ENCODE measurements at regions not wholly inside any gene's neighbourhood (a gene's known extent, or its start where the extent isn't known, plus 50 kb on each side); places are given as distances from the start of the nearest gene placed in this dataset.

GRCh38 chr3:87090631-87091030, 99.7 kb upstream of the VGLL3 start:
- DNase-seq, result no peak
- H3K36me3 Mint-ChIP-seq, result no peaks in the 10 kb centered on the region
- no peak overlapping the region for H3K4me3 Mint-ChIP-seq
- no peak overlapping the region for H3K27ac Mint-ChIP-seq
- POLR2A ChIA-PET, result no interaction called here
- H3K27me3 Mint-ChIP-seq, result peaks cover 6% of the 10 kb centered on the region
- peaks cover 7% of the 10 kb centered on the region for H3K4me1 Mint-ChIP-seq (ENCODE audit: low read depth)
- intact Hi-C loops (cut with micrococcal nuclease), result no loop called here
- CTCF ChIA-PET, result no interaction called here
- no peaks in the 10 kb centered on the region for H3K9me3 Mint-ChIP-seq

GRCh38 chr3:87088993-87089841, 98.3 kb upstream of the VGLL3 start:
- Mint-ChIP-seq H3K27me3 (peaks cover 6% of the 10 kb centered on the region), H3K4me3 (peak overlapping the region; percentile 59), H3K36me3 (no peaks in the 10 kb centered on the region), H3K9me3 (no peaks in the 10 kb centered on the region), H3K27ac (no peak overlapping the region), H3K4me1 (ENCODE audit: low read depth) (peaks cover 10% of the 10 kb centered on the region)
- CTCF ChIA-PET, result interaction anchor here (0.6 kb wide), 1 partner anchor 16 kb away, joined by 3 read pairs; no protein-coding TSS in a partner anchor
- intact Hi-C loops (cut with micrococcal nuclease), result no loop called here
- POLR2A ChIA-PET, result no interaction called here
- peak; percentile 20 for DNase-seq

- Mint-ChIP-seq H3K4me1 (ENCODE audit: low read depth) (peaks cover 10% of the 10 kb centered on the region), H3K4me3 (peak overlapping the region; percentile 59), H3K27ac (no peak overlapping the region), H3K36me3 (no peaks in the 10 kb centered on the region), H3K27me3 (peaks cover 6% of the 10 kb centered on the region), H3K9me3 (no peaks in the 10 kb centered on the region)
- intact Hi-C loops (cut with micrococcal nuclease), result no loop called here
- DNase-seq, result no peak
- ChIA-PET POLR2A (no interaction called here), CTCF (no interaction called here)
Measured at GRCh38 chr3:87088430-87088992, 97.6 kb upstream of the VGLL3 start.

- no peak for DNase-seq
- H3K9me3 Mint-ChIP-seq, result no peaks in the 10 kb centered on the region
- no peak overlapping the region for H3K27ac Mint-ChIP-seq
- H3K4me1 Mint-ChIP-seq (ENCODE audit: low read depth), result peaks cover 9% of the 10 kb centered on the region
- peaks cover 4% of the 10 kb centered on the region for H3K27me3 Mint-ChIP-seq
- H3K4me3 Mint-ChIP-seq, result no peak overlapping the region
- CTCF ChIA-PET, result no interaction called here
- POLR2A ChIA-PET, result no interaction called here
- H3K36me3 Mint-ChIP-seq, result no peaks in the 10 kb centered on the region
- intact Hi-C loops (cut with micrococcal nuclease), result no loop called here
Measured at GRCh38 chr3:87084868-87085267, 93.9 kb upstream of the VGLL3 start.

- CTCF ChIA-PET, result interaction anchor here (0.6 kb wide), 1 partner anchor 28 kb away, joined by 3 read pairs; no protein-coding TSS in a partner anchor
- Mint-ChIP-seq H3K36me3 (no peaks in the 10 kb centered on the region), H3K9me3 (no peaks in the 10 kb centered on the region), H3K4me1 (ENCODE audit: low read depth) (peaks cover 3% of the 10 kb centered on the region), H3K27me3 (no peaks in the 10 kb centered on the region), H3K4me3 (no peak overlapping the region), H3K27ac (no peak overlapping the region)
- no peak for DNase-seq
- intact Hi-C loops (cut with micrococcal nuclease), result loop anchor here (2.0 kb wide), 1 partner anchor 112 kb away; no protein-coding TSS in a partner anchor
- POLR2A ChIA-PET, result no interaction called here
Measured at GRCh38 chr3:87082796-87083440, 92.0 kb upstream of the VGLL3 start.

- CTCF ChIA-PET, result no interaction called here
- H3K27ac Mint-ChIP-seq, result no peak overlapping the region
- intact Hi-C loops (cut with micrococcal nuclease), result no loop called here
- H3K9me3 Mint-ChIP-seq, result no peaks in the 10 kb centered on the region
- H3K36me3 Mint-ChIP-seq, result no peaks in the 10 kb centered on the region
- no peaks in the 10 kb centered on the region for H3K4me1 Mint-ChIP-seq (ENCODE audit: low read depth)
- POLR2A ChIA-PET, result no interaction called here
- no peak for DNase-seq
- H3K27me3 Mint-ChIP-seq, result peaks cover 1% of the 10 kb centered on the region
- H3K4me3 Mint-ChIP-seq, result no peak overlapping the region
Measured at GRCh38 chr3:87077355-87077754, 86.4 kb upstream of the VGLL3 start.

- Mint-ChIP-seq H3K4me1 (ENCODE audit: low read depth) (no peaks in the 10 kb centered on the region), H3K9me3 (no peaks in the 10 kb centered on the region), H3K4me3 (no peak overlapping the region), H3K36me3 (no peaks in the 10 kb centered on the region), H3K27ac (no peak overlapping the region), H3K27me3 (peaks cover 1% of the 10 kb centered on the region)
- POLR2A ChIA-PET, result no interaction called here
- CTCF ChIA-PET, result no interaction called here
- intact Hi-C loops (cut with micrococcal nuclease), result no loop called here
- no peak for DNase-seq
Measured at GRCh38 chr3:87076946-87077345, 86.0 kb upstream of the VGLL3 start.

- CTCF ChIA-PET, result interaction anchor here (0.7 kb wide), 1 partner anchor 16 kb away, joined by 3 read pairs; no protein-coding TSS in a partner anchor
- Mint-ChIP-seq H3K27ac (no peak overlapping the region), H3K27me3 (peaks cover 1% of the 10 kb centered on the region), H3K4me3 (no peak overlapping the region), H3K9me3 (no peaks in the 10 kb centered on the region), H3K4me1 (ENCODE audit: low read depth) (no peaks in the 10 kb centered on the region), H3K36me3 (no peaks in the 10 kb centered on the region)
- POLR2A ChIA-PET, result no interaction called here
- intact Hi-C loops (cut with micrococcal nuclease), result no loop called here
- DNase-seq, result no peak
Measured at GRCh38 chr3:87073496-87074145, 82.7 kb upstream of the VGLL3 start.

- Mint-ChIP-seq H3K4me1 (ENCODE audit: low read depth) (no peaks in the 10 kb centered on the region), H3K9me3 (no peaks in the 10 kb centered on the region), H3K27me3 (peaks cover 1% of the 10 kb centered on the region), H3K4me3 (no peak overlapping the region), H3K27ac (no peak overlapping the region), H3K36me3 (no peaks in the 10 kb centered on the region)
- CTCF ChIA-PET, result no interaction called here
- DNase-seq, result no peak
- intact Hi-C loops (cut with micrococcal nuclease), result no loop called here
- POLR2A ChIA-PET, result no interaction called here
Measured at GRCh38 chr3:87072446-87072845, 81.5 kb upstream of the VGLL3 start.

GRCh38 chr3:87069971-87070370, 79.0 kb upstream of the VGLL3 start:
- Mint-ChIP-seq H3K4me3 (no peak overlapping the region), H3K9me3 (no peaks in the 10 kb centered on the region), H3K27ac (no peak overlapping the region), H3K27me3 (no peaks in the 10 kb centered on the region), H3K4me1 (ENCODE audit: low read depth) (no peaks in the 10 kb centered on the region), H3K36me3 (no peaks in the 10 kb centered on the region)
- CTCF ChIA-PET, result no interaction called here
- DNase-seq, result no peak
- intact Hi-C loops (cut with micrococcal nuclease), result no loop called here
- POLR2A ChIA-PET, result no interaction called here

- ChIA-PET POLR2A (no interaction called here), CTCF (no interaction called here)
- intact Hi-C loops (cut with micrococcal nuclease), result no loop called here
- no peak for DNase-seq
- no peaks in the 10 kb centered on the region for H3K36me3 Mint-ChIP-seq
- no peak overlapping the region for H3K4me3 Mint-ChIP-seq
- no peak overlapping the region for H3K27ac Mint-ChIP-seq
- H3K27me3 Mint-ChIP-seq, result no peaks in the 10 kb centered on the region
- no peaks in the 10 kb centered on the region for H3K4me1 Mint-ChIP-seq (ENCODE audit: low read depth)
- no peaks in the 10 kb centered on the region for H3K9me3 Mint-ChIP-seq
Measured at GRCh38 chr3:87069021-87069420, 78.1 kb upstream of the VGLL3 start.

GRCh38 chr3:87062685-87063084, 71.7 kb upstream of the VGLL3 start:
- H3K36me3 Mint-ChIP-seq, result no peaks in the 10 kb centered on the region
- no peak for DNase-seq
- ChIA-PET CTCF (no interaction called here), POLR2A (no interaction called here)
- H3K27ac Mint-ChIP-seq, result no peak overlapping the region
- intact Hi-C loops (cut with micrococcal nuclease), result no loop called here
- H3K4me3 Mint-ChIP-seq, result no peak overlapping the region
- H3K4me1 Mint-ChIP-seq (ENCODE audit: low read depth), result no peaks in the 10 kb centered on the region
- peaks cover 2% of the 10 kb centered on the region for H3K9me3 Mint-ChIP-seq
- no peaks in the 10 kb centered on the region for H3K27me3 Mint-ChIP-seq

Data from activated CD4-positive, alpha-beta memory T cell treated with anti-CD3 and anti-CD28 coated beads for 36 hours (primary cell).